ENCODE measurements at regions not wholly inside any gene's neighbourhood (a gene's known extent, or its start where the extent isn't known, plus 50 kb on each side); places are given as distances from the start of the nearest gene placed in this dataset.

GRCh38 chr14:65357689-65358088, 54.8 kb upstream of the FUT8 start:
- no peak for TF ChIP-seq CTCF (IDR thresholded peaks at IDR 0.05)
- TF ChIP-seq POLR2AphosphoS5 (IDR thresholded peaks at IDR 0.05) = no peak

Data from upper lobe of left lung (tissue), 4 donors.